HL-60 (cell line): ENCODE measurements at regions not wholly inside any gene's neighbourhood (a gene's known extent, or its start where the extent isn't known, plus 50 kb on each side); places are given as distances from the start of the nearest gene placed in this dataset.
"Not testable (repeated sequence)": the region's sequence is repeated elsewhere in the genome, so short reads cannot be mapped to it uniquely, and the experiment has no call there.

ENCODE experiments used
- DNase-seq, 2 experiments: peaks; one replicate each; pipeline ENCODE4 v3.0.0-alpha.2; 2010 to 2020; ENCODE audit warnings: low read depth in 1 of 2, low spot score in 1 of 2
- H3K27ac ChIP-seq: fragments of 250-450 bp; sonication (Bioruptor Pico); replicated peaks from 2 replicates; pipeline ENCODE4 v1.5.1; 2020; ENCODE audit warnings: mild to moderate bottlenecking, moderate library complexity
- H3K27me3 ChIP-seq: fragments of 250-450 bp; sonication (Bioruptor Pico); 2 replicates; pipeline ENCODE4 v1.5.1; 2021; ENCODE audit warnings: mild to moderate bottlenecking, moderate library complexity; ENCODE audit not compliant: insufficient read depth, poor library complexity, severe bottlenecking
- H3K4me3 ChIP-seq: replicated peaks from 2 replicates; pipeline ENCODE4 v1.5.1; 2011; ENCODE audit warnings: mild to moderate bottlenecking, control low read depth, low read length; ENCODE audit not compliant: insufficient read depth
- GABPA ChIP-seq: IDR thresholded peaks from 2 replicates; pipeline ENCODE4 v1.6.1; 2012; ENCODE audit warnings: low read depth
- POLR2AphosphoS5 ChIP-seq: IDR thresholded peaks from 2 replicates; pipeline ENCODE4 v1.6.1; 2012; ENCODE audit warnings: low read depth
- SPI1 ChIP-seq: IDR thresholded peaks from 2 replicates; pipeline ENCODE4 v1.6.1; 2012; ENCODE audit warnings: low read depth, mild to moderate bottlenecking, borderline replicate concordance
- TF ChIP-seq, protein P1 (sequence below): IDR thresholded peaks from one replicate; pipeline ENCODE4 v1.5.1; 2011; ENCODE audit warnings: low read length, control low read depth, inconsistent platforms; ENCODE audit not compliant: insufficient read depth
- TF ChIP-seq, protein P2 (sequence below): IDR thresholded peaks from 2 replicates; pipeline ENCODE4 v1.6.1; 2012; ENCODE audit warnings: low read depth; ENCODE audit not compliant: insufficient replicate concordance

DNA sequence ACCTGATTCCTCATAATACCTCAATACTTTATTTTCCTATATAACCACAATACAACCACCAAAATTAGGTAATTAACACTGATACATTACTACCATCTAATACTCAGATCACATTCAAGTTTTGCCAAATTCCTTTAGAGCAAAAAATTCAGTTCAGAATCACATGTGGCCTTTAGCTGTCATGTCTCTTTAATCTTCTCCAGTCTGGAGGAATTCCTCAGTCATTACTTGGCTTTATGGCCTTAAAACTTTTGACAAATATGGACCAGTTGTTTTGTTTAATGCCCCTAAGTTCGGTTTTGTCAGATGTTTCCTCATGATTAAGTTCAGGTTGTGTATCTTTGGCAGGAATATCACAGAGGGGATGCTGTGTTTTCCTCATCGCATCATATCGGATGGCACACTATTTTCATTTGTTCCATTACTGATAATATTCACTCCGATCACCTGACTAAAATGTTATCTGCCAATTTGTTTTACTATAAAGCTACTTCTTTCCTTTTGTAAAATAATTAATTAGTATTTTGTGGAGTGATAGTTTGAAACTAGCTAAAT lies 51.2 kb upstream of the AKIRIN2 start:
- Histone ChIP-seq H3K27ac (no peak overlapping the region), H3K4me3 (no peak overlapping the region), H3K27me3 (no peaks in the 10 kb centered on the region)
- TF ChIP-seq, protein P1, sequence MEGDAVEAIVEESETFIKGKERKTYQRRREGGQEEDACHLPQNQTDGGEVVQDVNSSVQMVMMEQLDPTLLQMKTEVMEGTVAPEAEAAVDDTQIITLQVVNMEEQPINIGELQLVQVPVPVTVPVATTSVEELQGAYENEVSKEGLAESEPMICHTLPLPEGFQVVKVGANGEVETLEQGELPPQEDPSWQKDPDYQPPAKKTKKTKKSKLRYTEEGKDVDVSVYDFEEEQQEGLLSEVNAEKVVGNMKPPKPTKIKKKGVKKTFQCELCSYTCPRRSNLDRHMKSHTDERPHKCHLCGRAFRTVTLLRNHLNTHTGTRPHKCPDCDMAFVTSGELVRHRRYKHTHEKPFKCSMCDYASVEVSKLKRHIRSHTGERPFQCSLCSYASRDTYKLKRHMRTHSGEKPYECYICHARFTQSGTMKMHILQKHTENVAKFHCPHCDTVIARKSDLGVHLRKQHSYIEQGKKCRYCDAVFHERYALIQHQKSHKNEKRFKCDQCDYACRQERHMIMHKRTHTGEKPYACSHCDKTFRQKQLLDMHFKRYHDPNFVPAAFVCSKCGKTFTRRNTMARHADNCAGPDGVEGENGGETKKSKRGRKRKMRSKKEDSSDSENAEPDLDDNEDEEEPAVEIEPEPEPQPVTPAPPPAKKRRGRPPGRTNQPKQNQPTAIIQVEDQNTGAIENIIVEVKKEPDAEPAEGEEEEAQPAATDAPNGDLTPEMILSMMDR, result no peak
- no peak for TF ChIP-seq POLR2AphosphoS5
- TF ChIP-seq, protein P2, sequence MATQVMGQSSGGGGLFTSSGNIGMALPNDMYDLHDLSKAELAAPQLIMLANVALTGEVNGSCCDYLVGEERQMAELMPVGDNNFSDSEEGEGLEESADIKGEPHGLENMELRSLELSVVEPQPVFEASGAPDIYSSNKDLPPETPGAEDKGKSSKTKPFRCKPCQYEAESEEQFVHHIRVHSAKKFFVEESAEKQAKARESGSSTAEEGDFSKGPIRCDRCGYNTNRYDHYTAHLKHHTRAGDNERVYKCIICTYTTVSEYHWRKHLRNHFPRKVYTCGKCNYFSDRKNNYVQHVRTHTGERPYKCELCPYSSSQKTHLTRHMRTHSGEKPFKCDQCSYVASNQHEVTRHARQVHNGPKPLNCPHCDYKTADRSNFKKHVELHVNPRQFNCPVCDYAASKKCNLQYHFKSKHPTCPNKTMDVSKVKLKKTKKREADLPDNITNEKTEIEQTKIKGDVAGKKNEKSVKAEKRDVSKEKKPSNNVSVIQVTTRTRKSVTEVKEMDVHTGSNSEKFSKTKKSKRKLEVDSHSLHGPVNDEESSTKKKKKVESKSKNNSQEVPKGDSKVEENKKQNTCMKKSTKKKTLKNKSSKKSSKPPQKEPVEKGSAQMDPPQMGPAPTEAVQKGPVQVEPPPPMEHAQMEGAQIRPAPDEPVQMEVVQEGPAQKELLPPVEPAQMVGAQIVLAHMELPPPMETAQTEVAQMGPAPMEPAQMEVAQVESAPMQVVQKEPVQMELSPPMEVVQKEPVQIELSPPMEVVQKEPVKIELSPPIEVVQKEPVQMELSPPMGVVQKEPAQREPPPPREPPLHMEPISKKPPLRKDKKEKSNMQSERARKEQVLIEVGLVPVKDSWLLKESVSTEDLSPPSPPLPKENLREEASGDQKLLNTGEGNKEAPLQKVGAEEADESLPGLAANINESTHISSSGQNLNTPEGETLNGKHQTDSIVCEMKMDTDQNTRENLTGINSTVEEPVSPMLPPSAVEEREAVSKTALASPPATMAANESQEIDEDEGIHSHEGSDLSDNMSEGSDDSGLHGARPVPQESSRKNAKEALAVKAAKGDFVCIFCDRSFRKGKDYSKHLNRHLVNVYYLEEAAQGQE, result no peak
- TF ChIP-seq SPI1, result no peak
- no peak for TF ChIP-seq GABPA
- no peak for DNase-seq

DNA sequence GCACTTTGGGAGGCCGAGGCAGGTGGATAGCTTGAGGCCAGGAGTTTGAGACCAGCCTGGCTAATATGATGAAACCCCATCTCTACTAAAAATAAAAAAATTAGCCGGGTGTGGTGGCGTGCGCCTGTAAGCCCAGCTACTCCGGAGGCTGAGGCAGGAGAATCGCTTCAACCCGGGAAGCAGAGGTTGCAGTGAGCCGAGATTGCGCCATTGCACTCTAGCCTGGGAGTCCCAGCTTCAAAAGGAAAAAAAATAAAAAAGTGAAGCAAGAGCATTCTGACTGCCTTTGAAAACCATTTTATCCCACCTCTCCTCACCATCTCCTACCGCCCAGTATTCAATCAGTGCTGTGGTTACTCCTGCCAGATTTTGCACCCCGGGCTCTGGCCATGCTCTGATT lies 50.5 kb upstream of the AKIRIN2 start:
- H3K27ac ChIP-seq, DNase-seq, H3K27me3 ChIP-seq, H3K4me3 ChIP-seq: not testable (repeated sequence)
